Fibroblast of the aortic adventitia (primary cell): ENCODE measurements at regions not wholly inside any gene's neighbourhood (a gene's known extent, or its start where the extent isn't known, plus 50 kb on each side); places are given as distances from the start of the nearest gene placed in this dataset.

Source experiments
- DNase-seq: peaks from one replicate; pipeline ENCODE4 v3.0.0-alpha.2; 2010; ENCODE audit warnings: low read depth
- H3K4me3 ChIP-seq: 2 replicates; pipeline ENCODE4 v1.5.1; 2011; ENCODE audit warnings: low read depth, mild to moderate bottlenecking, control low read depth, low read length, moderate library complexity
- TF ChIP-seq, protein P1 (sequence below): IDR thresholded peaks from 2 replicates; pipeline ENCODE4 v1.5.1; 2011; ENCODE audit warnings: mild to moderate bottlenecking, low read length, control low read depth, inconsistent platforms; ENCODE audit not compliant: insufficient read depth

DNA sequence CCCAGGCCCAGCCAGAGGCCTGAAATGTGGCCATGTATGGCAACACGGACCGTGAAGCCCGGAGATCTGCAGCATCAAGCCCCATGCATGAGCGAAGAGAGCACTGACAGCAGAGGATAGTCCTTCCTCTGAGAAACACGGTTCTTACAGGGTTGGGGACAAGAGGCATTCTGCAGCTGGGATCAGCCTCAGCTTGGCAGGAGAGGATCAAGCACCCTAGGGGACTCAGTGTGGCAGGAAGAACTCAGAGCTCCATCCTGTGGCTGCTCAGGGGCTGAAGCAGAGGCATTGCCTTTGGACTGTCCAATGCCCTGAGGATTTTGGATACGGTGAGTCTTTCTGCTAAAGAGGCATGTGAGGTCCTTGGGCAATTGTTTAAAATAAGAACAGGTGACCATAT lies 368.7 kb downstream of the ZNF516 start:
- TF ChIP-seq, protein P1, sequence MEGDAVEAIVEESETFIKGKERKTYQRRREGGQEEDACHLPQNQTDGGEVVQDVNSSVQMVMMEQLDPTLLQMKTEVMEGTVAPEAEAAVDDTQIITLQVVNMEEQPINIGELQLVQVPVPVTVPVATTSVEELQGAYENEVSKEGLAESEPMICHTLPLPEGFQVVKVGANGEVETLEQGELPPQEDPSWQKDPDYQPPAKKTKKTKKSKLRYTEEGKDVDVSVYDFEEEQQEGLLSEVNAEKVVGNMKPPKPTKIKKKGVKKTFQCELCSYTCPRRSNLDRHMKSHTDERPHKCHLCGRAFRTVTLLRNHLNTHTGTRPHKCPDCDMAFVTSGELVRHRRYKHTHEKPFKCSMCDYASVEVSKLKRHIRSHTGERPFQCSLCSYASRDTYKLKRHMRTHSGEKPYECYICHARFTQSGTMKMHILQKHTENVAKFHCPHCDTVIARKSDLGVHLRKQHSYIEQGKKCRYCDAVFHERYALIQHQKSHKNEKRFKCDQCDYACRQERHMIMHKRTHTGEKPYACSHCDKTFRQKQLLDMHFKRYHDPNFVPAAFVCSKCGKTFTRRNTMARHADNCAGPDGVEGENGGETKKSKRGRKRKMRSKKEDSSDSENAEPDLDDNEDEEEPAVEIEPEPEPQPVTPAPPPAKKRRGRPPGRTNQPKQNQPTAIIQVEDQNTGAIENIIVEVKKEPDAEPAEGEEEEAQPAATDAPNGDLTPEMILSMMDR: no peak
- H3K4me3 ChIP-seq: no peak overlapping the region
- no peak for DNase-seq

DNA sequence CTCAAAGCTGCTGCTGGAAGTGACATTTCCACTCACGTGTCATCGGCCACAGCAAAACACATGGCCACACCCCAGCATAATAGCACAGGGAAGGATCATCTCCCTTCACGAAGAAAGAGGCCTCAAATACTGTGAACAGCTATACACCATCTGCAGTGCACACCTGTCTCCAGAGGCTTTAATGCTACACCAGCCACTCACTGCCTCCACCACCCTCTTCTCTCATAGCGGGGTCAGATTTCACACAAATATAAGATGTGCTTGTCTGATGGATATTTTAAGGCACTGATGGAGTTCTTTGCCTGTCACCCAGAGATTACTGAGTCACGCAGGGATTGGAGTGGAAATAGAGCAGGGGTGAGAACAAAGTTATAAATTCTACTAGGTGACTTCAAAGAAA lies 374.0 kb downstream of the ZNF516 start:
- TF ChIP-seq, protein P1: no peak
- H3K4me3 ChIP-seq: no peak overlapping the region
- DNase-seq: no peak

DNA sequence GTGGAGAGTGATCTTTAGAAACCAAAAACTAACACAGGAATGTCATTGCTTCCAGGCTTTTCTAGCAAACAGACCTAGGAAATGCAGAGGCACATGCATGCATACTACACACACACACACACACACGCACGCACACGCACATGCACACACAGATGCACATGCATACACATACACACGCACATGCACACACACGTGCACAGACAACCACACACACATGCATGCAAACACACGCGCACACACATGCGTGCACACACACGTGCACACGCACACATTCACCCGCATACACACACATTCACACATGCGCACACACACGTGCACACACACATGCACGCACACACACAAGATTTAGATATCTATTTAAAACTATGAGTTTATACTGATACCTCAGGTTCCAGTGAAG lies 379.5 kb downstream of the ZNF516 start:
- TF ChIP-seq, protein P1: no peak
- no peak overlapping the region for H3K4me3 ChIP-seq
- DNase-seq: no peak

DNA sequence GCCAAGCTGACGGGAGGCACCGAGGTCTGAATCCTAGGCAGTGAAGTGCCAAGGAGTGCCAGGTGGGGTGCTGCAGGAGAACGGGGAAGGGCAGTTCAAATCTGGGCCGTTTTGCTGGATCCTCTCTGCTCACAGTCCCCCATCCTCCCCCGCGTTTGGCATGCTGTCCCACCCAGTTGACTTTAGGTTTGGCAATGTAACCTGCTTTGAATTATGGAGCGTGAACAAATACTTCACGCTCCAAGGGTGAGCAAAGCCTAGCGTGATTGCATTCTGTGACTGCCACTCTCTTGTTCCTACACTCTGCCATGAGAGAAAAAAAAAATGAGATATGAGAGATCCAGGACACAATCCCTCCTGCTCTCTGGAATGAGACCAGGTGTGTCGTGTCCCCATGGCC lies 381.9 kb downstream of the ZNF516 start:
- no peak for DNase-seq
- TF ChIP-seq, protein P1: no peak
- H3K4me3 ChIP-seq: no peak overlapping the region

DNA sequence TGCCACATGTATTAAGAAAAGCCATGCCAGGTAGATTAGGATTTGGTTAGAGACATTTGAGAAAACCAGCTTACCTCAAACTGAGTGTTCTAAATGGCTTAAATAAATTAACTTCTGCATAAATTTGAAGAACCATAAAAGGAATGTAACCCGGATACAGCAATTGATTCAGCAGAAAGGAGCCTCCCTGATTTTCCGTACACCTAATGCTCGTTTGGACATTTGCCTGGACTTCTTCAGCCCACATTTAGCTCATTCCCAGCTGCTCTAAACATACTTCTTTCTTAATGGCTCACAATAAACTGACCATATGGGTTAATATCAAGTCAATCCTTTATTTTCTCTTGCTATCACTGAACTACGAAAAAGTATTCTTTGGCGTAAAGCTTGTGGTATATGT lies 392.4 kb downstream of the ZNF516 start:
- TF ChIP-seq, protein P1: no peak
- no peak for DNase-seq
- no peak overlapping the region for H3K4me3 ChIP-seq

DNA sequence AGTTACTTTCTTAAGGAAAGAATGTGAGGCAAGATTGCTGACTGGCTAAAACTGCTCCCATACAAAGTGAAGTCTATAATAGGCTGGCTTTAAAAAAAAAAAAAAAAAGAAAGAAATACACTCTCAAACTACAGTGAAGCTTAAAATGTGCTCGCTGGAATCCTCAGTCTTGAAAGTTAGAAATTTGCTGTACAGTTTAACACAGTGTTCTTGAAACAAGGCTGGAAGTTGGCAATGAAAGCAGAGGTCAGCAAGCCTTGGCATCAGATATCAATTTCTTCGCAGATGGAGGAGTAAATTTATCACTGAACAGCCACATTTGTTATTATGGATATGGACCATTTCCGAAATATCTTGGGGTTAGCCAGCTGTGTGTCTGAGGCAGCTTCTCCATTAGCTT lies 392.9 kb downstream of the ZNF516 start:
- DNase-seq: no peak
- TF ChIP-seq, protein P1: no peak
- H3K4me3 ChIP-seq: no peak overlapping the region

DNA sequence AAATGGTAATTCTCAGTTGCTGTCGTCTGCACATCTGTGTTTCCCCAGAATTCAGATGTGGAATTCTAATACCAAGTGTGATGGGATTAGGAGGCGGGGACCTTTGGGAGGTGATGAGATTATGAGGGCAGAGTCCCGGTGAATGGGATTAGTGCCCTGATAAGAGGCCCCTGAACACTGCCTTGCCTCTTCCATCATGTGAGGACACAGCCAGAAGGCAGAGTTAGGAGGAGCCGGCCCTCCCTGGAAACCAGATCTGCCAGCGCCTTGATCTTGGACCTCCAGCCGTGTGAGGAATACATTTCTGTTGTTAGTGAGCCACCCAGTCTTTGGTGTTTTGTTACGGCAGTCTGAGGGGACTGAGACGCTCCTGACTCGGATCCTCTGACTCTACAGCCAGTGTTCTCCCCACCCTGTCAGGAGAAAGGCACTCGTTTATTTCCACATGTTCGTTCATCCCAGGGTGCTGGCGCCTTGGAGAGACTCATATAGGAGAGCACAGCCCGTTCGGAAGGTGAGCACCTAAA lies 395.0 kb downstream of the ZNF516 start:
- no peak for DNase-seq
- no peak overlapping the region for H3K4me3 ChIP-seq
- TF ChIP-seq, protein P1: no peak
